ENCODE measurements at regions not wholly inside any gene's neighbourhood (a gene's known extent, or its start where the extent isn't known, plus 50 kb on each side); places are given as distances from the start of the nearest gene placed in this dataset.
A peak's percentile ranks its signal among the peaks of the same experiment; 100 is the strongest.

GRCh38 chr3:153767601-153768560 lies 353.3 kb upstream of the ARHGEF26 start:
- TF ChIP-seq CTCF (IDR thresholded peaks at IDR 0.05 in 8 of 11, conservative IDR thresholded peaks at IDR 0.05 in 3 of 11) (no peak), POLR2AphosphoS5 (IDR thresholded peaks at IDR 0.05) (no peak), POLR2A (IDR thresholded peaks at IDR 0.05) (no peak)
- peaks cover 0 to 4% (median 0%) of the 10 kb centered on the region in 7 donors for H3K27me3 ChIP-seq (replicated peaks in 1 of 7)
- no peaks in the 10 kb centered on the region for H3K36me3 ChIP-seq
- H3K4me3 ChIP-seq = no peak overlapping the region
- H3K27ac ChIP-seq = no peak overlapping the region
- no peaks in the 10 kb centered on the region for H3K4me1 ChIP-seq
- peaks cover 0 to 22% (median 14%) of the 10 kb centered on the region in 8 donors for H3K9me3 ChIP-seq
- 67 to 86% (median 74%) methylated on average over 8 to 9 of the region's 9 CpGs for WGBS, 5 donors
- DNase-seq = no peak
- intact Hi-C loops (cut with DNase I; ENCODE audit: low total_unique reads) = loop anchor here (5.0 kb wide), 2 partner anchors 726 to 741 kb away; no protein-coding TSS in a partner anchor

GRCh38 chr3:153768561-153769469 lies 352.4 kb upstream of the ARHGEF26 start:
- DNase-seq = peak; percentile 71
- Histone ChIP-seq H3K36me3 (no peaks in the 10 kb centered on the region), H3K27me3 (replicated peaks in 1 of 7) (peaks cover 0 to 4% (median 0%) of the 10 kb centered on the region in 7 donors), H3K27ac (no peak overlapping the region), H3K4me1 (no peaks in the 10 kb centered on the region), H3K4me3 (no peak overlapping the region), H3K9me3 (peaks cover 0 to 22% (median 14%) of the 10 kb centered on the region in 8 donors)
- intact Hi-C loops (cut with DNase I; ENCODE audit: low total_unique reads) = loop anchor here (5.0 kb wide), 2 partner anchors 727 to 742 kb away; no protein-coding TSS in a partner anchor
- WGBS, 5 donors = 29 to 59% (median 44%) methylated on average over 4 to 5 of the region's 5 CpGs
- TF ChIP-seq CTCF (IDR thresholded peaks at IDR 0.05 in 8 of 11, conservative IDR thresholded peaks at IDR 0.05 in 3 of 11) (peak; percentile 49 to 80 (median 77)), POLR2AphosphoS5 (IDR thresholded peaks at IDR 0.05) (no peak)

- no peak for DNase-seq
- H3K27ac ChIP-seq = no peak overlapping the region
- H3K27me3 ChIP-seq (replicated peaks in 1 of 7) = no peaks in the 10 kb centered on the region
- no peaks in the 10 kb centered on the region for H3K9me3 ChIP-seq
- no peaks in the 10 kb centered on the region for H3K4me1 ChIP-seq
- H3K36me3 ChIP-seq = no peaks in the 10 kb centered on the region
- H3K4me3 ChIP-seq = no peak overlapping the region
- TF ChIP-seq POLR2A (IDR thresholded peaks at IDR 0.05) (no peak), POLR2AphosphoS5 (IDR thresholded peaks at IDR 0.05) (no peak), CTCF (IDR thresholded peaks at IDR 0.05 in 8 of 11, conservative IDR thresholded peaks at IDR 0.05 in 3 of 11) (no peak)
- WGBS, 5 donors = 64 to 81% (median 67%) methylated on average over 2 of the region's 2 CpGs
- intact Hi-C loops (cut with DNase I; ENCODE audit: low total_unique reads) = no loop called here
These were observed 338.1 kb upstream of the ARHGEF26 start for GRCh38 chr3:153783106-153783505.

Measured in spleen (tissue), 11 donors.